Upper lobe of left lung (tissue), 6 donors: ENCODE measurements at regions not wholly inside any gene's neighbourhood (a gene's known extent, or its start where the extent isn't known, plus 50 kb on each side); places are given as distances from the start of the nearest gene placed in this dataset.

Experiments used
- ATAC-seq, 2 donors: fragments of 200-7000 bp; cut with Tn5 transposase; one replicate each; pipeline ENCODE4 v1.9.1; 2022; ENCODE audit warnings: mild to moderate bottlenecking in 2 of 2, moderate library complexity in 2 of 2; ENCODE audit not compliant: low FRiP score in 2 of 2
- DNase-seq, 2 donors: peaks; one replicate each; pipeline ENCODE4 v3.0.0-alpha.2; 2019 to 2020
- H3K27ac ChIP-seq, 4 donors: fragments of 200-600 bp; sonication (generic); one replicate each; pipeline ENCODE4 v1.5.1; 2016 to 2019
- H3K27me3 ChIP-seq, 4 donors: fragments of 200-600 bp; sonication (generic); one replicate each; pipeline ENCODE4 v1.5.1; 2017 to 2019
- H3K36me3 ChIP-seq, 4 donors: fragments of 200-600 bp; sonication (generic); one replicate each; pipeline ENCODE4 v1.5.1; 2016 to 2019
- H3K4me1 ChIP-seq, 4 donors: fragments of 200-600 bp; sonication (generic); one replicate each; pipeline ENCODE4 v1.5.1; 2018 to 2019
- H3K4me3 ChIP-seq, 4 donors: fragments of 200-600 bp; sonication (generic); one replicate each; pipeline ENCODE4 v1.5.1; 2017 to 2019; ENCODE audit warnings: mild to moderate bottlenecking in 2 of 4, moderate library complexity in 1 of 4
- H3K9me3 ChIP-seq, 4 donors: fragments of 200-600 bp; sonication (generic); one replicate each; pipeline ENCODE4 v1.5.1; 2018 to 2019
- EP300 ChIP-seq, 4 donors: sonication (generic); formaldehyde crosslinking; IDR thresholded peaks; one replicate each; pipeline ENCODE4 v1.5.1; 2017; ENCODE audit warnings: antibody characterized with exemption in 4 of 4, control low read depth in 2 of 4
- POLR2A ChIP-seq, 4 donors: fragments of 450-650 bp; IDR thresholded peaks; one replicate each; pipeline ENCODE4 v1.5.1; 2016 to 2017; ENCODE audit warnings: antibody characterized with exemption in 4 of 4, mild to moderate bottlenecking in 2 of 4
- POLR2AphosphoS5 ChIP-seq, 2 donors: sonication (generic); formaldehyde crosslinking; IDR thresholded peaks; one replicate each; pipeline ENCODE4 v1.5.1; 2017; ENCODE audit warnings: antibody characterized with exemption in 2 of 2
- WGBS, 2 donors: methylation state at CpG; one replicate each; pipeline ENCODE4 v1.1.5; 2017 to 2018; 5-methylcytosine and 5-hydroxymethylcytosine counted together
- TF ChIP-seq, protein P1 (sequence below), 6 experiments: fragments of 450-650 bp in 4 of 6; fragments of 200-600 bp in 2 of 6; sonication (generic) in 2 of 6; IDR thresholded peaks; one replicate each; pipeline ENCODE4 v1.5.1; 2016 to 2019; ENCODE audit warnings: antibody characterized with exemption in 6 of 6
- donor health status: DM: no; HTN: no; CAD: no; lungs with moderate emphysema.
- donor health status: DM: no; HTN: yes; CAD: no; lungs with severe emphysema.

DNA sequence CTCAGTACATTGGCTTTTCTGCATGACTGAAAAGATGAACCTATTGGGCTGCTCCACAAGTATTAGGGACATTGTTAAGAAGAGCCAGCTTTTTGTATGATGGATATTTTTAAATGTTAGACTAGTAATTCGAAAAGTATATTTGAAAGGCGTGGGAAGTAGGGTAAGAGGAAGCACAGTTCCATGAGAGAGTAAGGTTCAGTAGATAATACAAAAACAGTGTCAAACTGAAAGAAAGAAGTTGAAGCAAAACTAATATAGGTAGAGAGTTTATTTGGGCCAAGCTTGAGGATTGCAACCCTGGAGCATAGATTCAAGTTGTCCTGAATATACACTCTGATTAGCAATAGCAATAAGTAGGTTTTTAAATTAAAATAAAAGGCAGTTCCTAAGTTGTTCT, 193.9 kb downstream of the RASSF9 start:
- 87 to 90% methylated on average over 2 of the region's 2 CpGs for WGBS, 2 donors
- H3K27ac ChIP-seq: no peak overlapping the region
- H3K9me3 ChIP-seq: no peaks in the 10 kb centered on the region
- no peaks in the 10 kb centered on the region for H3K36me3 ChIP-seq
- ATAC-seq (no peak), DNase-seq (no peak)
- TF ChIP-seq EP300 (IDR thresholded peaks at IDR 0.05) (no peak), POLR2A (IDR thresholded peaks at IDR 0.05) (no peak), POLR2AphosphoS5 (IDR thresholded peaks at IDR 0.05) (no peak)
- TF ChIP-seq, protein P1, sequence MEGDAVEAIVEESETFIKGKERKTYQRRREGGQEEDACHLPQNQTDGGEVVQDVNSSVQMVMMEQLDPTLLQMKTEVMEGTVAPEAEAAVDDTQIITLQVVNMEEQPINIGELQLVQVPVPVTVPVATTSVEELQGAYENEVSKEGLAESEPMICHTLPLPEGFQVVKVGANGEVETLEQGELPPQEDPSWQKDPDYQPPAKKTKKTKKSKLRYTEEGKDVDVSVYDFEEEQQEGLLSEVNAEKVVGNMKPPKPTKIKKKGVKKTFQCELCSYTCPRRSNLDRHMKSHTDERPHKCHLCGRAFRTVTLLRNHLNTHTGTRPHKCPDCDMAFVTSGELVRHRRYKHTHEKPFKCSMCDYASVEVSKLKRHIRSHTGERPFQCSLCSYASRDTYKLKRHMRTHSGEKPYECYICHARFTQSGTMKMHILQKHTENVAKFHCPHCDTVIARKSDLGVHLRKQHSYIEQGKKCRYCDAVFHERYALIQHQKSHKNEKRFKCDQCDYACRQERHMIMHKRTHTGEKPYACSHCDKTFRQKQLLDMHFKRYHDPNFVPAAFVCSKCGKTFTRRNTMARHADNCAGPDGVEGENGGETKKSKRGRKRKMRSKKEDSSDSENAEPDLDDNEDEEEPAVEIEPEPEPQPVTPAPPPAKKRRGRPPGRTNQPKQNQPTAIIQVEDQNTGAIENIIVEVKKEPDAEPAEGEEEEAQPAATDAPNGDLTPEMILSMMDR (IDR thresholded peaks at IDR 0.05): no peak
- no peaks in the 10 kb centered on the region for H3K27me3 ChIP-seq
- H3K4me1 ChIP-seq: no peaks in the 10 kb centered on the region
- no peak overlapping the region for H3K4me3 ChIP-seq

DNA sequence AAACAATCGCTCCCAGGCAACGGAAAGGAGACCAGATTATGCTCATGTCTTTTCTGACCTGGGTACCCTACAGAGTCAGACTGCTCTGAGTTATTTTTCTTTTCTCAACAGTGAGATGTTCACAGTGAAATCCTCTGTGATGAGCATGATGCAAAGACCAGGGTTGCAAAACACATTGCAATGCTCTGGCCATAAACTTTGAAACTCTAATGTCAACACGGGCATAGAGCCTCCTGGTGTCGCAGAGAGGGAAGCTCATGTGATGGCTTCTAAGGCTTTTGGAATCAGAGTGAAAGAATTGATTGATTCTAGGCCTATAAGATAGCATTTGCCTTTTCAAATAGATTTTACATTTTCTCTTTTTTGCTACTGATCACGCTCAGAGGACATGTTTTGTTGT, 193.4 kb downstream of the RASSF9 start:
- WGBS, 2 donors: 79 to 83% methylated on average over 5 of the region's 5 CpGs
- DNase-seq: no peak

DNA sequence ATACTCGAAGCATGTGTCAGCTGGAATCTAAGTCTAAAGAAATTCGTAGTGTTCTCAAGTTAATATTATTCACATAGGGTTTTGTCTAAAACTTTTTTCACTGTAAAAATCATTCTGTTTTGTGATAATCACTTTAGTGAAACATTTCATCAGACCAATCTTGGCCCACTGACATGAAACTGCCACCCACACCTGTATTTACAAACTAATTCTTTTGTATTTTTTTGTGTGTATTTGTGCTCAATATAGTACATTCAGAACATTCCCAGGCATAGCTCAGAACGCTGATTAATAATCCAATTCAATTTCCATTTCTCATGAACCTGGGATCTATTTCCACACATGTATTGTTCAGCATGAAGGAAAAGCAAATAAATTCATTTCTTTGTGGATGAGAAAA, 191.7 kb downstream of the RASSF9 start:
- Histone ChIP-seq H3K36me3 (no peaks in the 10 kb centered on the region), H3K4me1 (no peaks in the 10 kb centered on the region), H3K27me3 (no peaks in the 10 kb centered on the region), H3K4me3 (no peak overlapping the region), H3K27ac (no peak overlapping the region), H3K9me3 (no peaks in the 10 kb centered on the region)
- no peak for ATAC-seq
- no peak for DNase-seq
- TF ChIP-seq POLR2AphosphoS5 (IDR thresholded peaks at IDR 0.05): no peak
- no peak for TF ChIP-seq POLR2A (IDR thresholded peaks at IDR 0.05)
- TF ChIP-seq, protein P1 (IDR thresholded peaks at IDR 0.05): no peak
- no peak for TF ChIP-seq EP300 (IDR thresholded peaks at IDR 0.05)
- 70 to 85% methylated on average over 3 of the region's 3 CpGs for WGBS, 2 donors

More for the DNA sequence above, 193.4 kb downstream of the RASSF9 start:
- Histone ChIP-seq H3K4me3 (no peak overlapping the region), H3K27ac (no peak overlapping the region), H3K27me3 (no peaks in the 10 kb centered on the region), H3K9me3 (no peaks in the 10 kb centered on the region), H3K36me3 (no peaks in the 10 kb centered on the region), H3K4me1 (no peaks in the 10 kb centered on the region)
- no peak for ATAC-seq
- TF ChIP-seq POLR2A (IDR thresholded peaks at IDR 0.05) (no peak), EP300 (IDR thresholded peaks at IDR 0.05) (no peak), POLR2AphosphoS5 (IDR thresholded peaks at IDR 0.05) (no peak)
- TF ChIP-seq, protein P1 (IDR thresholded peaks at IDR 0.05): no peak

DNA sequence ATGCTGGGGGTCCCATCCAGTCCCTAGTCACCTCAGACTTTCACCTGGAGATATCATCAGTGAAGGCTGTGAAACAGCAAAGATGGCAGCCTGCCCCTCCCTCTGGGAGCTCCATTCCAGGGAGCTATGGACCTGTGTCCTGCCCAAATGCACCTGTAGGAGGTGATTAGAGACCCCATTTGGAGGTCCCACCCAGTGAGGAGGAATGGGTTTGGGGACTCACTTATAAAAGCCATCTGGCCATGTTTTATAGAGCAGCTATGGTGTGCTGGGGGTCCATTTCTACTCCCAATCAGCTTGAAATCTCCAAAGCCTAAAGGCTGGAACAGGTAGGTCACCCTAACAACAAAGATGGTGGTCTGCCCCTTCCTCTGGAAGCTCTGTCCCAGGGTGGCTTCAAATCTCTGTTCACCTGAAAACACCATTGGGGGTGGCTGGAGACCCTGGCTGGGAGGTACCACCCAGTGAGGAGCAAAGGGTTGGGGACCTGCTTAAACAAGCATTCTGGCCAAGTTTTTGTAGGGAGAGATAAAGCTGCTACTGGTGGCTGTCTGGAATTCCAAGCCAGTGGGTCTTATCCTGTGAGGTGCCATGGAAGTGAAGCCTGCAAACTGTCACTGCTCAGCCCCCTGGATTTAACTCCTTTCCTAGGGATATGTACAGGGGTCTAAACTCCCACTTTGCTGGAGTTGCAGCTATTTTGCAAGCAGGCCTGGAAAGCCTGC, 182.3 kb downstream of the RASSF9 start:
- no peak for ATAC-seq
- TF ChIP-seq POLR2AphosphoS5 (IDR thresholded peaks at IDR 0.05) (no peak), POLR2A (IDR thresholded peaks at IDR 0.05) (no peak), EP300 (IDR thresholded peaks at IDR 0.05) (no peak)
- TF ChIP-seq, protein P1 (IDR thresholded peaks at IDR 0.05): no peak
- peaks cover 0 to 10% (median 1%) of the 10 kb centered on the region in 4 donors for H3K9me3 ChIP-seq
- H3K27me3 ChIP-seq: no peaks in the 10 kb centered on the region
- DNase-seq: no peak
- no peaks in the 10 kb centered on the region for H3K4me1 ChIP-seq
- H3K27ac ChIP-seq: no peak overlapping the region
- H3K36me3 ChIP-seq: no peaks in the 10 kb centered on the region
- H3K4me3 ChIP-seq: no peak overlapping the region

DNA sequence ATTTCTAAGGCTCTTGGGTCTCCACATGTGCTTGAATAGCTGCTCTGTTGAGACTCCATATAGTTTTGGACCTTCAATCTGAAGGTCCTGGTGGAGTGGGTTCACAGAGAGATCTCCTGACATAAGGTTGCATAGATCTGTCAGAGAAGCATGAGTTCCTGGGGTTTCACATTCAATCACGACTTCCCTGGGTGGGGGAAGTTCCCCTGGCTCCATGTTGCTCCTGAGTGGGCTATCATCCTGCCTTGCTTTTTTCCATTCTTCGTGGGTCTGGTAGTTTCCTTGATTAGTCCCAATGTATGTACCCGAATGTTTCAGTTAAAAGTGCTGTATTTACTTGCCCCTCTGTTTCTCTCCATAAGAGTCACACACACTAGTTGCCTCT, 181.8 kb downstream of the RASSF9 start:
- no peak for TF ChIP-seq POLR2AphosphoS5 (IDR thresholded peaks at IDR 0.05)
- no peak for TF ChIP-seq EP300 (IDR thresholded peaks at IDR 0.05)
- TF ChIP-seq, protein P1 (IDR thresholded peaks at IDR 0.05): no peak
- TF ChIP-seq POLR2A (IDR thresholded peaks at IDR 0.05): no peak
- Histone ChIP-seq H3K4me1 (no peaks in the 10 kb centered on the region), H3K27me3 (no peaks in the 10 kb centered on the region), H3K4me3 (no peak overlapping the region), H3K9me3 (peaks cover 0 to 12% (median 1%) of the 10 kb centered on the region in 4 donors), H3K36me3 (no peaks in the 10 kb centered on the region), H3K27ac (no peak overlapping the region)
- WGBS, 2 donors: 85 to 95% methylated on average over 3 of the region's 3 CpGs
- no peak for ATAC-seq
- no peak for DNase-seq
